ENCODE measurements at regions not wholly inside any gene's neighbourhood (a gene's known extent, or its start where the extent isn't known, plus 50 kb on each side); places are given as distances from the start of the nearest gene placed in this dataset.

DNA sequence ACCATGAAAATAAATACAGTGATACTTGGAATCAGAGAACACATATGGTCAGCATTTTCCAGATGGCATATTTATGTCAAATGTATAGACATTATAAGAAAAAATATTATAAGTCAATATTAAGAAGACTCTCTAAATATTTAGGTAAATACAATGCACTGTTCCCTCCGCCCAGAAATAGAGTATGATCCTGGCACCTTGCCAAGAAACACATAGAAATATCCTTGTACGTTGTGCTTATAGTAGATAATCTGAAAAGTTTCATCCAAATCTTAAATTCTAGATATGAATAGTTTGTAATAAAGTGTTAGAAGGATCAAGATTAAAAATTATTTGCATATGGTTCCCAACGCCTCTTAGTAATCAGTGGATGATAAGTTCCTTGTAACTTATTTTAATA is 645.8 kb upstream of the GJE1 start:
- TF ChIP-seq, protein P1, sequence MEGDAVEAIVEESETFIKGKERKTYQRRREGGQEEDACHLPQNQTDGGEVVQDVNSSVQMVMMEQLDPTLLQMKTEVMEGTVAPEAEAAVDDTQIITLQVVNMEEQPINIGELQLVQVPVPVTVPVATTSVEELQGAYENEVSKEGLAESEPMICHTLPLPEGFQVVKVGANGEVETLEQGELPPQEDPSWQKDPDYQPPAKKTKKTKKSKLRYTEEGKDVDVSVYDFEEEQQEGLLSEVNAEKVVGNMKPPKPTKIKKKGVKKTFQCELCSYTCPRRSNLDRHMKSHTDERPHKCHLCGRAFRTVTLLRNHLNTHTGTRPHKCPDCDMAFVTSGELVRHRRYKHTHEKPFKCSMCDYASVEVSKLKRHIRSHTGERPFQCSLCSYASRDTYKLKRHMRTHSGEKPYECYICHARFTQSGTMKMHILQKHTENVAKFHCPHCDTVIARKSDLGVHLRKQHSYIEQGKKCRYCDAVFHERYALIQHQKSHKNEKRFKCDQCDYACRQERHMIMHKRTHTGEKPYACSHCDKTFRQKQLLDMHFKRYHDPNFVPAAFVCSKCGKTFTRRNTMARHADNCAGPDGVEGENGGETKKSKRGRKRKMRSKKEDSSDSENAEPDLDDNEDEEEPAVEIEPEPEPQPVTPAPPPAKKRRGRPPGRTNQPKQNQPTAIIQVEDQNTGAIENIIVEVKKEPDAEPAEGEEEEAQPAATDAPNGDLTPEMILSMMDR (IDR thresholded peaks at IDR 0.05; ENCODE audit: low read length) = no peak
- TF ChIP-seq EZH2 (optimal IDR thresholded peaks at IDR 0.05; ENCODE audit: low read depth, low read length) = no peak
